ENCODE measurements at regions not wholly inside any gene's neighbourhood (a gene's known extent, or its start where the extent isn't known, plus 50 kb on each side); places are given as distances from the start of the nearest gene placed in this dataset.

GRCh38 chr4:137968956-137969678, 273.0 kb downstream of the SLC7A11 start:
- no peak for TF ChIP-seq CTCF (IDR thresholded peaks at IDR 0.05; ENCODE audit: borderline replicate concordance, extremely low read depth, low read length, poor library complexity, severe bottlenecking)
- TF ChIP-seq EZH2 (IDR thresholded peaks at IDR 0.05; ENCODE audit: borderline replicate concordance, low read depth, low read length, severe bottlenecking) = no peak
